WTC11 (cell line): ENCODE measurements at regions not wholly inside any gene's neighbourhood (a gene's known extent, or its start where the extent isn't known, plus 50 kb on each side); places are given as distances from the start of the nearest gene placed in this dataset.

Experiments
- ATAC-seq: fragments of 200-7000 bp; cut with Tn5 transposase; 2 replicates; pipeline ENCODE4 v1.10.0; 2021; ENCODE audit warnings: mild to moderate bottlenecking, moderate library complexity
- CTCF ChIA-PET: fragments of 300-600 bp; sonication (Branson Sonifier 250); formaldehyde crosslinking; loops from one replicate; lab custom pipeline; 2021; ENCODE audit warnings: antibody characterized with exemption; lab: Charles Lee
- POLR2A ChIA-PET: fragments of 350-600 bp; sonication (Branson Sonifier 250); formaldehyde crosslinking; loops from one replicate; lab custom pipeline; 2021; ENCODE audit warnings: antibody characterized with exemption; lab: Charles Lee
- DNase-seq: peaks from one replicate; pipeline ENCODE4 v3.0.0; 2021; ENCODE audit warnings: low spot score
- H3K27ac Mint-ChIP-seq: 2 replicates; pipeline ENCODE4 v1.8.0; 2021; ENCODE audit warnings: mixed read lengths
- H3K27me3 Mint-ChIP-seq: 2 replicates; pipeline ENCODE4 v1.8.0; 2021; ENCODE audit warnings: low read depth, mild to moderate bottlenecking, moderate library complexity, mixed read lengths
- H3K36me3 Mint-ChIP-seq: 2 replicates; pipeline ENCODE4 v1.8.0; 2021; ENCODE audit warnings: mixed read lengths
- H3K4me1 Mint-ChIP-seq: 2 replicates; pipeline ENCODE4 v1.8.0; 2022; ENCODE audit warnings: mixed read lengths
- H3K4me3 Mint-ChIP-seq: 2 replicates; pipeline ENCODE4 v1.8.0; 2021; ENCODE audit warnings: mild to moderate bottlenecking, moderate library complexity, mixed read lengths
- H3K9me3 Mint-ChIP-seq: 2 replicates; pipeline ENCODE4 v1.8.0; 2021; ENCODE audit warnings: mixed read lengths
- AR ChIP-seq: fragments of 250-450 bp; sonication (Bioruptor Pico); IDR thresholded peaks from 2 replicates; pipeline ENCODE4 v1.9.0; 2021; ENCODE audit warnings: mild to moderate bottlenecking
- CREM ChIP-seq: sonication (generic); formaldehyde crosslinking; IDR thresholded peaks from 2 replicates; pipeline ENCODE4 v1.8.1; 2022; ENCODE audit warnings: mild to moderate bottlenecking, missing genetic modification reagents, moderate library complexity
- CTCF ChIP-seq: fragments of 200-600 bp; IDR thresholded peaks from 2 replicates; pipeline ENCODE4 v1.8.0; 2022; ENCODE audit warnings: antibody characterized with exemption
- EMX1 ChIP-seq: fragments of 250-450 bp; sonication (Bioruptor Pico); IDR thresholded peaks from 2 replicates; pipeline ENCODE4 v1.8.0; 2021; ENCODE audit warnings: mild to moderate bottlenecking
- ETV6 ChIP-seq: sonication (generic); formaldehyde crosslinking; IDR thresholded peaks from 2 replicates; pipeline ENCODE4 v1.8.1; 2022; ENCODE audit warnings: mild to moderate bottlenecking, missing genetic modification reagents
- FOXJ3 ChIP-seq: sonication (generic); formaldehyde crosslinking; IDR thresholded peaks from 2 replicates; pipeline ENCODE4 v1.9.0; 2021; ENCODE audit warnings: missing genetic modification reagents, mild to moderate bottlenecking, borderline replicate concordance
- GABPB1 ChIP-seq: sonication (generic); formaldehyde crosslinking; IDR thresholded peaks from 2 replicates; pipeline ENCODE4 v1.8.1; 2023; ENCODE audit warnings: mild to moderate bottlenecking, missing genetic modification reagents
- GTF2I ChIP-seq: fragments of 250-450 bp; sonication (Bioruptor Pico); conservative IDR thresholded peaks from 2 replicates; pipeline ENCODE4 v1.4.0; 2021; ENCODE audit warnings: mild to moderate bottlenecking
- HMGA2 ChIP-seq: fragments of 250-450 bp; sonication (Bioruptor Pico); IDR thresholded peaks from 2 replicates; pipeline ENCODE4 v1.4.0; 2021; ENCODE audit warnings: mild to moderate bottlenecking, moderate library complexity
- IRF1 ChIP-seq: sonication (generic); formaldehyde crosslinking; IDR thresholded peaks from 2 replicates; pipeline ENCODE4 v1.8.0; 2023; ENCODE audit warnings: missing genetic modification reagents
- JAZF1 ChIP-seq: fragments of 250-450 bp; sonication (Bioruptor Pico); IDR thresholded peaks from 2 replicates; pipeline ENCODE4 v1.9.0; 2021; ENCODE audit warnings: moderate library complexity, mild to moderate bottlenecking, inconsistent platforms
- JUN ChIP-seq: sonication (generic); formaldehyde crosslinking; IDR thresholded peaks from 2 replicates; pipeline ENCODE4 v1.8.0; 2023; ENCODE audit warnings: mild to moderate bottlenecking, missing genetic modification reagents
- RELA ChIP-seq: sonication (generic); formaldehyde crosslinking; IDR thresholded peaks from 2 replicates; pipeline ENCODE4 v1.8.1; 2022; ENCODE audit warnings: missing genetic modification reagents, mild to moderate bottlenecking, borderline replicate concordance
- RORB ChIP-seq: fragments of 250-450 bp; sonication (Bioruptor Pico); IDR thresholded peaks from 2 replicates; pipeline ENCODE4 v1.9.0; 2021; ENCODE audit warnings: mild to moderate bottlenecking
- SMAD4 ChIP-seq: sonication (generic); formaldehyde crosslinking; IDR thresholded peaks from 2 replicates; pipeline ENCODE4 v1.8.0; 2022; ENCODE audit warnings: mild to moderate bottlenecking, missing genetic modification reagents
- TP53 ChIP-seq: sonication (generic); formaldehyde crosslinking; IDR thresholded peaks from 2 replicates; pipeline ENCODE4 v1.8.1; 2023; ENCODE audit warnings: mild to moderate bottlenecking, missing genetic modification reagents
- ZBTB21 ChIP-seq: sonication (generic); formaldehyde crosslinking; IDR thresholded peaks from 2 replicates; pipeline ENCODE4 v1.8.1; 2023; ENCODE audit warnings: mild to moderate bottlenecking, missing genetic modification reagents, borderline replicate concordance
- ZBTB43 ChIP-seq: sonication (generic); formaldehyde crosslinking; IDR thresholded peaks from 2 replicates; pipeline ENCODE4 v1.8.1; 2023; ENCODE audit warnings: mild to moderate bottlenecking, missing genetic modification reagents
- ZNF138 ChIP-seq: sonication (generic); formaldehyde crosslinking; conservative IDR thresholded peaks from 2 replicates; pipeline ENCODE4 v1.8.1; 2022; ENCODE audit warnings: mild to moderate bottlenecking, moderate library complexity, missing genetic modification reagents
- ZNF232 ChIP-seq: sonication (generic); formaldehyde crosslinking; IDR thresholded peaks from 2 replicates; pipeline ENCODE4 v1.8.0; 2022; ENCODE audit warnings: mild to moderate bottlenecking, missing genetic modification reagents
- ZNF263 ChIP-seq: sonication (generic); formaldehyde crosslinking; IDR thresholded peaks from 2 replicates; pipeline ENCODE4 v1.8.1; 2022; ENCODE audit warnings: low read depth, mild to moderate bottlenecking, moderate library complexity, missing genetic modification reagents
- ZNF396 ChIP-seq: fragments of 250-450 bp; sonication (Bioruptor Pico); IDR thresholded peaks from 2 replicates; pipeline ENCODE4 v1.8.0; 2021; ENCODE audit warnings: mild to moderate bottlenecking, moderate library complexity, borderline replicate concordance
- ZNF532 ChIP-seq: fragments of 250-450 bp; sonication (Bioruptor Pico); IDR thresholded peaks from 2 replicates; pipeline ENCODE4 v1.9.0; 2021; ENCODE audit warnings: mild to moderate bottlenecking, borderline replicate concordance

GRCh38 chr13:105159841-105160240, 1375.6 kb downstream of the EFNB2 start:
- no peak for DNase-seq
- H3K36me3 Mint-ChIP-seq, result no peaks in the 10 kb centered on the region
- ChIA-PET POLR2A (no interaction called here), CTCF (no interaction called here)
- no peaks in the 10 kb centered on the region for H3K27me3 Mint-ChIP-seq
- ATAC-seq, result no peak
- no peak overlapping the region for H3K27ac Mint-ChIP-seq
- H3K4me3 Mint-ChIP-seq, result no peak overlapping the region
- peaks cover 4% of the 10 kb centered on the region; the same call in 1 of the 2 replicates for H3K9me3 Mint-ChIP-seq
- H3K4me1 Mint-ChIP-seq, result peaks cover 12% of the 10 kb centered on the region
- TF ChIP-seq CTCF (no peak), ZNF396 (no peak), JAZF1 (CRISPR knock-in tag) (no peak), FOXJ3 (CRISPR knock-in tag) (no peak), IRF1 (CRISPR knock-in tag) (no peak), GABPB1 (CRISPR knock-in tag) (no peak), CREM (CRISPR knock-in tag) (no peak), ZBTB21 (CRISPR knock-in tag) (no peak), AR (CRISPR knock-in tag) (no peak), ZNF232 (CRISPR knock-in tag) (no peak)

GRCh38 chr13:105153611-105154010, 1381.9 kb downstream of the EFNB2 start:
- no peak overlapping the region for H3K4me3 Mint-ChIP-seq
- H3K36me3 Mint-ChIP-seq, result peaks cover 3% of the 10 kb centered on the region; the same call in 1 of the 2 replicates
- POLR2A ChIA-PET, result no interaction called here
- DNase-seq, result no peak
- ATAC-seq, result no peak
- H3K27ac Mint-ChIP-seq, result no peak overlapping the region
- H3K27me3 Mint-ChIP-seq, result no peaks in the 10 kb centered on the region
- CTCF ChIA-PET, result no interaction called here
- TF ChIP-seq ETV6 (CRISPR knock-in tag) (no peak), ZNF263 (CRISPR knock-in tag) (no peak), ZBTB43 (CRISPR knock-in tag) (no peak), ZNF532 (no peak), EMX1 (CRISPR knock-in tag) (no peak), RORB (CRISPR knock-in tag) (no peak), HMGA2 (CRISPR knock-in tag) (no peak), ZNF138 (CRISPR knock-in tag) (no peak), JUN (CRISPR knock-in tag) (no peak), RELA (CRISPR knock-in tag) (no peak), TP53 (CRISPR knock-in tag) (no peak), SMAD4 (CRISPR knock-in tag) (no peak), GTF2I (CRISPR knock-in tag) (no peak)
- H3K9me3 Mint-ChIP-seq, result peaks cover 13% of the 10 kb centered on the region
- peaks cover 8% of the 10 kb centered on the region for H3K4me1 Mint-ChIP-seq
